ENCODE measurements at regions not wholly inside any gene's neighbourhood (a gene's known extent, or its start where the extent isn't known, plus 50 kb on each side); places are given as distances from the start of the nearest gene placed in this dataset.

GRCh38 chr1:172902861-172903381, 147.8 kb downstream of the TNFSF18 start:
- FAIRE-seq: peak; percentile 16
- no peak for DNase-seq (ENCODE audit: insufficient read length, low spot score)
- no peak for TF ChIP-seq CTCF (IDR thresholded peaks at IDR 0.05; ENCODE audit: insufficient read depth, missing control alignments)

GRCh38 chr1:172903581-172904220, 147.0 kb downstream of the TNFSF18 start:
- TF ChIP-seq CTCF (IDR thresholded peaks at IDR 0.05; ENCODE audit: insufficient read depth, missing control alignments): no peak
- FAIRE-seq: no peak
- no peak for DNase-seq (ENCODE audit: insufficient read length, low spot score)

- no peak for DNase-seq (ENCODE audit: insufficient read length, low spot score)
- FAIRE-seq: no peak
- no peak for TF ChIP-seq CTCF (IDR thresholded peaks at IDR 0.05; ENCODE audit: insufficient read depth, missing control alignments)
Measured at GRCh38 chr1:172905452-172905851, 145.3 kb downstream of the TNFSF18 start.

- no peak for TF ChIP-seq CTCF (IDR thresholded peaks at IDR 0.05; ENCODE audit: insufficient read depth, missing control alignments)
- DNase-seq (ENCODE audit: insufficient read length, low spot score) (no peak), FAIRE-seq (no peak)
Measured at GRCh38 chr1:172906778-172907592, 143.8 kb downstream of the TNFSF18 start.

- no peak for TF ChIP-seq CTCF (IDR thresholded peaks at IDR 0.05; ENCODE audit: insufficient read depth, missing control alignments)
- no peak for FAIRE-seq
- DNase-seq (ENCODE audit: insufficient read length, low spot score): no peak
Measured at GRCh38 chr1:172907834-172908326, 142.9 kb downstream of the TNFSF18 start.

- FAIRE-seq (no peak), DNase-seq (ENCODE audit: insufficient read length, low spot score) (no peak)
- no peak for TF ChIP-seq CTCF (IDR thresholded peaks at IDR 0.05; ENCODE audit: insufficient read depth, missing control alignments)
Measured at GRCh38 chr1:172909606-172910326, 141.0 kb downstream of the TNFSF18 start.

All from D721Med (cell line).